H1 (cell line): ENCODE measurements at regions not wholly inside any gene's neighbourhood (a gene's known extent, or its start where the extent isn't known, plus 50 kb on each side); places are given as distances from the start of the nearest gene placed in this dataset.

Experiments used
- CTCF ChIA-PET: fragments of 300-600 bp; sonication (Branson Sonifier 250); formaldehyde crosslinking; loops from one replicate; lab custom pipeline; 2021; ENCODE audit not compliant: partially characterized antibody; lab: Charles Lee
- POLR2A ChIA-PET: fragments of 300-600 bp; sonication (Branson Sonifier 250); formaldehyde crosslinking; loops from one replicate; lab custom pipeline; 2021; ENCODE audit warnings: inconsistent platforms; ENCODE audit not compliant: partially characterized antibody; lab: Charles Lee
- DNase-seq, 2 experiments: peaks; one replicate each; pipeline versions ENCODE4 v3.0.0 to v3.0.0-alpha.2; 2010 to 2022; ENCODE audit warnings: low spot score in 2 of 2, low read depth in 1 of 2, mixed read lengths in 1 of 2
- FAIRE-seq: peaks from 2 replicates; lab custom pipeline; 2011; peaks lifted over from hg19 to GRCh38; lab: Jason Lieb, UNC
- H2AFZ ChIP-seq: 2 replicates; pipeline ENCODE4 v1.8.1; 2012; ENCODE audit warnings: low read length, inconsistent platforms
- H2AK5ac ChIP-seq: 2 replicates; pipeline ENCODE4 v1.6.1; 2013; ENCODE audit warnings: low read depth, low read length
- H2BK120ac ChIP-seq: replicated peaks from 2 replicates; pipeline ENCODE3; 2013; ENCODE audit warnings: low read depth, low read length, inconsistent platforms
- H2BK12ac ChIP-seq: 2 replicates; pipeline ENCODE4 v1.6.1; 2013; ENCODE audit warnings: low read depth, low read length
- H2BK15ac ChIP-seq: 2 replicates; pipeline ENCODE4 v1.6.1; 2013; ENCODE audit warnings: low read length
- H2BK20ac ChIP-seq: 2 replicates; pipeline ENCODE4 v1.6.1; 2013; ENCODE audit warnings: low read length
- H2BK5ac ChIP-seq: 2 replicates; pipeline ENCODE4 v1.6.1; 2013; ENCODE audit warnings: low read depth, low read length
- H3K14ac ChIP-seq: 2 replicates; pipeline ENCODE4 v1.6.1; 2013; ENCODE audit warnings: inconsistent platforms; ENCODE audit not compliant: insufficient read length
- H3K18ac ChIP-seq: 2 replicates; pipeline ENCODE4 v1.6.1; 2013; ENCODE audit warnings: low read length; ENCODE audit errors: extremely low read depth
- H3K23ac ChIP-seq: 2 replicates; pipeline ENCODE4 v1.6.1; 2013; ENCODE audit warnings: inconsistent platforms; ENCODE audit not compliant: insufficient read length
- H3K23me2 ChIP-seq: 2 replicates; pipeline ENCODE4 v1.6.1; 2013; ENCODE audit warnings: low read depth, low read length
- H3K27ac ChIP-seq: 2 replicates; pipeline ENCODE4 v1.6.1; 2011; ENCODE audit warnings: low read depth, low read length, inconsistent platforms
- H3K27me3 ChIP-seq, 4 experiments: replicated peaks in 1 of 4; 1 replicate in 1 of 4; 2 replicates in 3 of 4; pipeline versions ENCODE4 v1.6.1 to v1.8.1; 2011 to 2013; ENCODE audit warnings: low read length in 3 of 4, mild to moderate bottlenecking in 3 of 4, inconsistent platforms in 2 of 4, mixed read lengths in 2 of 4, moderate library complexity in 1 of 4; ENCODE audit not compliant: control insufficient read depth in 3 of 4, insufficient read depth in 3 of 4; ENCODE audit errors: extremely low read depth in 1 of 4
- H3K36me3 ChIP-seq, 4 experiments: 2 replicates each; pipeline versions ENCODE4 v1.6.1 to v1.8.1; 2011 to 2013; ENCODE audit warnings: mild to moderate bottlenecking in 4 of 4, low read length in 3 of 4, moderate library complexity in 2 of 4, control low read depth in 1 of 4, inconsistent platforms in 1 of 4; ENCODE audit not compliant: insufficient read depth in 4 of 4, control insufficient read depth in 2 of 4
- H3K4ac ChIP-seq: replicated peaks from 2 replicates; pipeline ENCODE3; 2013; ENCODE audit warnings: low read length, low read depth, mixed read lengths, inconsistent platforms; ENCODE audit not compliant: insufficient read length
- H3K4me1 ChIP-seq, 4 experiments: replicated peaks in 1 of 4; 1 replicate in 1 of 4; 2 replicates in 3 of 4; pipeline versions ENCODE4 v1.6.1 to v1.8.1; 2011 to 2013; ENCODE audit warnings: low read length in 3 of 4, inconsistent platforms in 2 of 4, mixed read lengths in 1 of 4; ENCODE audit not compliant: insufficient read depth in 4 of 4, control insufficient read depth in 3 of 4
- H3K4me2 ChIP-seq, 2 experiments: 2 replicates each; pipeline versions ENCODE4 v1.6.1 to v1.8.1; 2011 to 2013; ENCODE audit warnings: low read depth in 2 of 2, low read length in 2 of 2, control low read depth in 1 of 2, inconsistent platforms in 1 of 2, mild to moderate bottlenecking in 1 of 2; ENCODE audit not compliant: insufficient read depth in 1 of 2
- H3K4me3 ChIP-seq, 4 experiments: fragments of 200-600, 300-600 bp in 1 of 4; sonication (generic), shearing (Covaris generic), sonication (Bioruptor Twin) in 1 of 4; 2 replicates each; pipeline versions ENCODE4 v1.5.1 to v1.8.1; 2011 to 2016; ENCODE audit warnings: low read length in 4 of 4, low read depth in 3 of 4, control low read depth in 2 of 4, inconsistent platforms in 2 of 4, mild to moderate bottlenecking in 2 of 4, mixed read lengths in 1 of 4, moderate library complexity in 1 of 4; ENCODE audit not compliant: insufficient read depth in 2 of 4; ENCODE audit errors: extremely low read depth in 1 of 4
- H3K56ac ChIP-seq: replicated peaks from 2 replicates; pipeline ENCODE3; 2013; ENCODE audit warnings: low read depth, mild to moderate bottlenecking, mixed read lengths, low read length, inconsistent platforms; ENCODE audit not compliant: insufficient read length
- H3K79me1 ChIP-seq: 2 replicates; pipeline ENCODE4 v1.6.1; 2013; ENCODE audit warnings: low read depth, low read length, control low read depth
- H3K79me2 ChIP-seq, 2 experiments: 2 replicates each; pipeline versions ENCODE4 v1.6.1 to v1.8.1; 2012 to 2013; ENCODE audit warnings: low read length in 2 of 2, mild to moderate bottlenecking in 2 of 2, inconsistent platforms in 1 of 2; ENCODE audit not compliant: insufficient read depth in 2 of 2, control insufficient read depth in 1 of 2
- H3K9ac ChIP-seq, 4 experiments: replicated peaks in 1 of 4; 1 replicate in 1 of 4; 2 replicates in 3 of 4; pipeline versions ENCODE4 v1.6.1 to v1.8.1; 2011 to 2013; ENCODE audit warnings: low read depth in 3 of 4, low read length in 3 of 4, control low read depth in 2 of 4, mild to moderate bottlenecking in 2 of 4, moderate library complexity in 2 of 4, inconsistent platforms in 1 of 4; ENCODE audit errors: extremely low read depth in 1 of 4
- H3K9me3 ChIP-seq, 2 experiments: 2 replicates each; pipeline versions ENCODE4 v1.6.1 to v1.8.1; 2012 to 2013; ENCODE audit warnings: mild to moderate bottlenecking in 2 of 2, moderate library complexity in 2 of 2, control low read depth in 1 of 2, inconsistent platforms in 1 of 2, low read depth in 1 of 2, low read length in 1 of 2, mixed read lengths in 1 of 2; ENCODE audit not compliant: insufficient read depth in 2 of 2
- H4K20me1 ChIP-seq, 2 experiments: replicated peaks in 1 of 2; 2 replicates each; pipeline versions ENCODE3 to v1.8.1; 2011 to 2013; ENCODE audit warnings: inconsistent platforms in 2 of 2, low read length in 2 of 2, mild to moderate bottlenecking in 1 of 2; ENCODE audit not compliant: insufficient read depth in 2 of 2, control insufficient read depth in 1 of 2
- H4K5ac ChIP-seq: 2 replicates; pipeline ENCODE4 v1.6.1; 2013; ENCODE audit warnings: low read length, low read depth, mixed read lengths, inconsistent platforms; ENCODE audit not compliant: insufficient read length
- H4K8ac ChIP-seq: 2 replicates; pipeline ENCODE4 v1.8.0; 2013; ENCODE audit warnings: mild to moderate bottlenecking, moderate library complexity, low read length, inconsistent platforms; ENCODE audit not compliant: insufficient read depth; ENCODE audit errors: extremely low read depth
- H4K91ac ChIP-seq: replicated peaks from 2 replicates; pipeline ENCODE3; 2013; ENCODE audit warnings: low read length, mixed read lengths, inconsistent platforms; ENCODE audit not compliant: insufficient read length
- CTCF ChIP-seq, 3 experiments: IDR thresholded peaks; 1 replicate in 2 of 3; 2 replicates in 1 of 3; pipeline versions ENCODE4 v1.5.1 to v1.6.1; 2011; ENCODE audit warnings: low read length in 3 of 3, mild to moderate bottlenecking in 3 of 3, inconsistent platforms in 2 of 3, low read depth in 1 of 3, moderate library complexity in 1 of 3; ENCODE audit not compliant: insufficient read depth in 1 of 3; ENCODE audit errors: control extremely low read depth in 1 of 3
- KDM5A ChIP-seq: fragments of 200-600 bp; IDR thresholded peaks from 2 replicates; pipeline ENCODE4 v1.7.1; 2012; ENCODE audit warnings: mild to moderate bottlenecking, low read length, inconsistent platforms, mixed read lengths
- NANOG ChIP-seq: IDR thresholded peaks from 2 replicates; pipeline ENCODE4 v1.6.1; 2011; ENCODE audit warnings: low read length, low read depth, mild to moderate bottlenecking, inconsistent platforms; ENCODE audit not compliant: insufficient read depth, poor library complexity, severe bottlenecking
- RAD21 ChIP-seq, 2 experiments: IDR thresholded peaks in 1 of 2; conservative IDR thresholded peaks in 1 of 2; 2 replicates each; pipeline ENCODE4 v1.6.1; 2011; ENCODE audit warnings: low read depth in 2 of 2, low read length in 2 of 2, improper control_type of control experiment in 1 of 2, inconsistent platforms in 1 of 2, mild to moderate bottlenecking in 1 of 2, moderate library complexity in 1 of 2
- TAF1 ChIP-seq: IDR thresholded peaks from 2 replicates; pipeline ENCODE4 v1.6.1; 2011; ENCODE audit warnings: mild to moderate bottlenecking, low read depth, low read length
- ZNF274 ChIP-seq: IDR thresholded peaks from 2 replicates; pipeline ENCODE4 v1.7.0; 2012; ENCODE audit warnings: low read length, borderline replicate concordance; ENCODE audit errors: extremely low read depth
- WGBS, 2 experiments: shearing (Covaris generic) in 1 of 2; methylation state at CpG; one replicate each; pipeline versions ENCODE4 v1.1.6 to v1.1.7; 2013 to 2015; ENCODE audit warnings: low lambda C conversion rate in 2 of 2, mixed read lengths in 2 of 2, inconsistent platforms in 1 of 2, low coverage in 1 of 2, missing lambda C conversion rate in 1 of 2; ENCODE audit not compliant: insufficient replicate concordance in 2 of 2, insufficient coverage in 1 of 2, insufficient read length in 1 of 2; ENCODE audit errors: extremely low coverage in 1 of 2, missing lambda C conversion rate in 1 of 2; 5-methylcytosine and 5-hydroxymethylcytosine counted together

- Histone ChIP-seq H4K20me1 (no peaks in the 10 kb centered on the region), H3K4me1 (no peaks in the 10 kb centered on the region), H2BK12ac (no peak overlapping the region), H3K4me2 (no peak overlapping the region), H3K27ac (no peak overlapping the region), H2BK15ac (no peak overlapping the region), H3K4ac (no peak overlapping the region), H3K79me1 (no peaks in the 10 kb centered on the region), H2BK20ac (no peak overlapping the region), H2AFZ (no peak overlapping the region), H3K18ac (no peak overlapping the region), H4K5ac (no peak overlapping the region), H3K36me3 (no peaks in the 10 kb centered on the region), H3K23ac (no peak overlapping the region), H4K8ac (no peak overlapping the region), H2BK5ac (no peak overlapping the region), H3K9ac (no peak overlapping the region), H3K79me2 (no peaks in the 10 kb centered on the region), H2BK120ac (no peak overlapping the region), H3K4me3 (no peak overlapping the region), H3K27me3 (no peaks in the 10 kb centered on the region), H3K23me2 (no peaks in the 10 kb centered on the region), H4K91ac (no peak overlapping the region), H3K14ac (no peak overlapping the region), H2AK5ac (no peak overlapping the region), H3K9me3 (no peaks in the 10 kb centered on the region), H3K56ac (no peak overlapping the region)
- DNase-seq (no peak), FAIRE-seq (no peak)
- ChIA-PET CTCF (interaction anchor here (0.8 to 2.0 kb wide), 13 partner anchors 9 to 234 kb away, joined by 3 to 9 read pairs (median 3); no protein-coding TSS in a partner anchor), POLR2A (no interaction called here)
- no peak for TF ChIP-seq TAF1
- peak; percentile 33 to 41 for TF ChIP-seq RAD21 (IDR thresholded peaks at IDR 0.05 in 1 of 2, conservative IDR thresholded peaks at IDR 0.05 in 1 of 2; ENCODE audit: low read depth in 2 of 2, low read length in 2 of 2)
- TF ChIP-seq CTCF (IDR thresholded peaks at IDR 0.05; ENCODE audit: control extremely low read depth in 1 of 3, insufficient read depth in 1 of 3, low read depth in 1 of 3, low read length in 3 of 3): peak in 2 of 3 experiments; percentile 31 to 35; a peak in 2 of 4 replicates
- no peak for TF ChIP-seq KDM5A
- TF ChIP-seq ZNF274: no peak
- no peak for TF ChIP-seq NANOG
- 54% methylated on average over 3 of the region's 3 CpGs; no CpG with 5 or more reads in 1 of the 2 experiments for WGBS, 2 experiments
Measured at GRCh38 chr2:53210538-53210937, 557.1 kb upstream of the CHAC2 start.
